ENCODE measurements at regions not wholly inside any gene's neighbourhood (a gene's known extent, or its start where the extent isn't known, plus 50 kb on each side); places are given as distances from the start of the nearest gene placed in this dataset.

- Histone ChIP-seq H3K27ac (no peak overlapping the region), H3K4me1 (no peaks in the 10 kb centered on the region), H3K36me3 (no peaks in the 10 kb centered on the region), H3K4me3 (no peak overlapping the region), H3K9me3 (no peaks in the 10 kb centered on the region), H3K27me3 (peaks cover 0 to 13% (median 0%) of the 10 kb centered on the region in 3 donors)
- intact Hi-C loops (cut with DNase I; ENCODE audit: low total_unique reads), result no loop called here
- no peak for DNase-seq
- TF ChIP-seq POLR2AphosphoS5 (IDR thresholded peaks at IDR 0.05) (no peak), POLR2A (IDR thresholded peaks at IDR 0.05) (no peak), EP300 (IDR thresholded peaks at IDR 0.05) (no peak), CTCF (IDR thresholded peaks at IDR 0.05) (no peak)
- WGBS, 5 donors, result 65 to 92% (median 83%) methylated on average over 2 of the region's 2 CpGs
These were observed 158.0 kb downstream of the KCTD15 start for GRCh38 chr19:33954686-33955085.

GRCh38 chr19:33956941-33957340 lies 160.3 kb downstream of the KCTD15 start:
- Histone ChIP-seq H3K36me3 (no peaks in the 10 kb centered on the region), H3K27ac (no peak overlapping the region), H3K4me3 (no peak overlapping the region), H3K9me3 (no peaks in the 10 kb centered on the region), H3K4me1 (no peaks in the 10 kb centered on the region), H3K27me3 (peaks cover 0 to 17% (median 0%) of the 10 kb centered on the region in 3 donors)
- TF ChIP-seq POLR2AphosphoS5 (IDR thresholded peaks at IDR 0.05) (no peak), EP300 (IDR thresholded peaks at IDR 0.05) (no peak), POLR2A (IDR thresholded peaks at IDR 0.05) (no peak), CTCF (IDR thresholded peaks at IDR 0.05) (no peak)
- intact Hi-C loops (cut with DNase I; ENCODE audit: low total_unique reads), result no loop called here
- WGBS, 5 donors, result 76 to 90% (median 85%) methylated on average over 6 of the region's 6 CpGs
- DNase-seq, result no peak

DNA sequence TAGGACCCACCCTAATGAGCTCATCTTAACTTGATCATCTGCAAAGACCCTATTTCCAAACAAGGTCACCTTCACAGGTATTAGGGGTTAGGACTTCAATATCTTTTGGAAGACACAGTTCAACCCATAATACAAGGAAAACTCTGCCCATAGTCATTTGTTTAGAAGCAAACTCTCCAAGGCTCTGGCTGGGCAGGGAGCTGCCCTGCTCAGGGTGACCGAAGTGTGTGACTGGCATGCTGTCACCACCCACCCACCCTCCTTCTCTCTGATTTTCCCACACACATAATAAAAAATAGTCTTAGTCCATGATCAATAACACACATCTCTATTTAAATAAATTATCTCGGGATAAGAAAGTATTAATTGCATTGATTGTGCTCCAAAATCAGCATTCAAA lies 161.1 kb downstream of the KCTD15 start:
- TF ChIP-seq CTCF (IDR thresholded peaks at IDR 0.05) (no peak), POLR2A (IDR thresholded peaks at IDR 0.05) (no peak), EP300 (IDR thresholded peaks at IDR 0.05) (no peak), POLR2AphosphoS5 (IDR thresholded peaks at IDR 0.05) (no peak)
- no peaks in the 10 kb centered on the region for H3K36me3 ChIP-seq
- no peak overlapping the region for H3K27ac ChIP-seq
- DNase-seq, result no peak
- H3K9me3 ChIP-seq, result no peaks in the 10 kb centered on the region
- H3K27me3 ChIP-seq, result peaks cover 0 to 17% (median 0%) of the 10 kb centered on the region in 3 donors
- H3K4me1 ChIP-seq, result no peaks in the 10 kb centered on the region
- intact Hi-C loops (cut with DNase I; ENCODE audit: low total_unique reads), result no loop called here
- WGBS, 5 donors, result 64 to 74% (median 69%) methylated on average over 2 of the region's 2 CpGs
- no peak overlapping the region for H3K4me3 ChIP-seq

GRCh38 chr19:33960566-33960965 lies 163.9 kb downstream of the KCTD15 start:
- WGBS, 5 donors, result 58 to 62% (median 60%) methylated on average over 6 of the region's 6 CpGs
- no peaks in the 10 kb centered on the region for H3K9me3 ChIP-seq
- no peaks in the 10 kb centered on the region for H3K4me1 ChIP-seq
- H3K27me3 ChIP-seq, result peaks cover 0 to 12% (median 0%) of the 10 kb centered on the region in 3 donors
- intact Hi-C loops (cut with DNase I; ENCODE audit: low total_unique reads), result no loop called here
- H3K27ac ChIP-seq, result no peak overlapping the region
- TF ChIP-seq EP300 (IDR thresholded peaks at IDR 0.05) (no peak), POLR2A (IDR thresholded peaks at IDR 0.05) (no peak), POLR2AphosphoS5 (IDR thresholded peaks at IDR 0.05) (no peak)
- no peaks in the 10 kb centered on the region for H3K36me3 ChIP-seq
- H3K4me3 ChIP-seq, result no peak overlapping the region
- no peak for DNase-seq

DNA sequence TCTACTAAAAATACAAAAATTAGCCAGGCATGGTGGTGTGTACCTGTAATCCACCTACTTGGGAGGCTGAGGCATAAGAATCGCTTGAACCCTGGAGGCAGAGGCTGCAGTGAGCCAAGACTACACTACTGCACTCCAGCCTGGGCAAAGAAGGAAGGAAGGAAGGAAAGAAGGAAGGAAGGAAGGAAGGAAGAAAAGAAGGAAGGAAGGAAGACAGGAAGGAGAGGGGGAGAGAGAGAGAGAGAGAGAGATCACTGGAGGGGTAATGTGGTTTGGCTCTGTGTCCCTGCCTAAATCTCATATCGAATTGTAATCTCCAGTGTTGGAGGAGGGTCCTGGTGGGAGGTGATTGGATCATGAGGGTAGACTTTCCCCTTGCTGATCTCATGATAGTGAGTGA lies 165.5 kb downstream of the KCTD15 start:
- peaks cover 0 to 10% (median 7%) of the 10 kb centered on the region in 4 donors for H3K9me3 ChIP-seq
- intact Hi-C loops (cut with DNase I; ENCODE audit: low total_unique reads), result no loop called here
- H3K4me3 ChIP-seq, result no peak overlapping the region
- H3K27ac ChIP-seq, result no peak overlapping the region
- no peak for DNase-seq
- peaks cover 0 to 6% (median 0%) of the 10 kb centered on the region in 3 donors for H3K27me3 ChIP-seq
- 66 to 85% (median 79%) methylated on average over 2 of the region's 2 CpGs for WGBS, 5 donors
- TF ChIP-seq EP300 (IDR thresholded peaks at IDR 0.05) (no peak), CTCF (IDR thresholded peaks at IDR 0.05) (no peak), POLR2A (IDR thresholded peaks at IDR 0.05) (no peak), POLR2AphosphoS5 (IDR thresholded peaks at IDR 0.05) (no peak)
- no peaks in the 10 kb centered on the region for H3K4me1 ChIP-seq
- no peaks in the 10 kb centered on the region for H3K36me3 ChIP-seq

Data from stomach (tissue), 8 donors.